ENCODE measurements at regions not wholly inside any gene's neighbourhood (a gene's known extent, or its start where the extent isn't known, plus 50 kb on each side); places are given as distances from the start of the nearest gene placed in this dataset.
"Not testable (repeated sequence)": the region's sequence is repeated elsewhere in the genome, so short reads cannot be mapped to it uniquely, and the experiment has no call there.

GRCh38 chr11:96447208-96448110 is 57.6 kb downstream of the JRKL start:
- no peak for DNase-seq (ENCODE audit: low read depth, low spot score)

GRCh38 chr11:96448225-96448624 is 58.4 kb downstream of the JRKL start:
- DNase-seq (ENCODE audit: low read depth, low spot score), result no peak

GRCh38 chr11:96456111-96456510 is 66.3 kb downstream of the JRKL start:
- no peak for DNase-seq (ENCODE audit: low read depth, low spot score)

- DNase-seq (ENCODE audit: low read depth, low spot score), result no peak
Observed at GRCh38 chr11:96459751-96460150, 69.9 kb downstream of the JRKL start.

- DNase-seq (ENCODE audit: low read depth, low spot score), result no peak
Observed at GRCh38 chr11:96461871-96462270, 72.1 kb downstream of the JRKL start.

- DNase-seq (ENCODE audit: low read depth, low spot score), result peak; percentile 22
Observed at GRCh38 chr11:96464700-96465307, 75.0 kb downstream of the JRKL start.

GRCh38 chr11:96465512-96465911 is 75.7 kb downstream of the JRKL start:
- DNase-seq (ENCODE audit: low read depth, low spot score), result no peak

GRCh38 chr11:96466607-96467006 is 76.8 kb downstream of the JRKL start:
- DNase-seq (ENCODE audit: low read depth, low spot score), result no peak

- DNase-seq (ENCODE audit: low read depth, low spot score), result no peak
Observed at GRCh38 chr11:96469776-96470175, 80.0 kb downstream of the JRKL start.

- DNase-seq (ENCODE audit: low read depth, low spot score), result no peak
Observed at GRCh38 chr11:96470521-96470920, 80.7 kb downstream of the JRKL start.

- DNase-seq (ENCODE audit: low read depth, low spot score), result no peak
Observed at GRCh38 chr11:96472085-96472484, 82.3 kb downstream of the JRKL start.

GRCh38 chr11:96474263-96474662 is 84.5 kb downstream of the JRKL start:
- no peak for DNase-seq (ENCODE audit: low read depth, low spot score)

- no peak for DNase-seq (ENCODE audit: low read depth, low spot score)
Observed at GRCh38 chr11:96481204-96481603, 91.4 kb downstream of the JRKL start.

GRCh38 chr11:96481771-96482170 is 92.0 kb downstream of the JRKL start:
- no peak for DNase-seq (ENCODE audit: low read depth, low spot score)

GRCh38 chr11:96482193-96482592 is 92.4 kb downstream of the JRKL start:
- no peak for DNase-seq (ENCODE audit: low read depth, low spot score)

GRCh38 chr11:96483374-96483955 is 93.7 kb downstream of the JRKL start:
- no peak for DNase-seq (ENCODE audit: low read depth, low spot score)

- no peak for DNase-seq (ENCODE audit: low read depth, low spot score)
Observed at GRCh38 chr11:96484361-96484760, 94.5 kb downstream of the JRKL start.

GRCh38 chr11:96486890-96487611 is 97.2 kb downstream of the JRKL start:
- DNase-seq (ENCODE audit: low read depth, low spot score), result no peak

- not testable (repeated sequence) for DNase-seq (ENCODE audit: low read depth, low spot score)
Observed at GRCh38 chr11:96488911-96489310, 99.1 kb downstream of the JRKL start.

- DNase-seq (ENCODE audit: low read depth, low spot score), result no peak
Observed at GRCh38 chr11:96500440-96500839, 110.6 kb downstream of the JRKL start.

- DNase-seq (ENCODE audit: low read depth, low spot score), result no peak
Observed at GRCh38 chr11:96506041-96506440, 116.2 kb downstream of the JRKL start.

GRCh38 chr11:96506953-96507354 is 117.1 kb downstream of the JRKL start:
- DNase-seq (ENCODE audit: low read depth, low spot score), result no peak

All from brain pericyte (primary cell).